Right renal pelvis (tissue), 4 donors: ENCODE measurements at regions not wholly inside any gene's neighbourhood (a gene's known extent, or its start where the extent isn't known, plus 50 kb on each side); places are given as distances from the start of the nearest gene placed in this dataset.
A peak's percentile ranks its signal among the peaks of the same experiment; 100 is the strongest.
"Not testable (repeated sequence)": the region's sequence is repeated elsewhere in the genome, so short reads cannot be mapped to it uniquely, and the experiment has no call there.

Source experiments
- DNase-seq, 4 donors: peaks; one replicate each; pipeline ENCODE4 v3.0.0-alpha.2; 2013; ENCODE audit warnings: low read depth in 4 of 4, low spot score in 3 of 4, missing footprints in 1 of 4

DNA sequence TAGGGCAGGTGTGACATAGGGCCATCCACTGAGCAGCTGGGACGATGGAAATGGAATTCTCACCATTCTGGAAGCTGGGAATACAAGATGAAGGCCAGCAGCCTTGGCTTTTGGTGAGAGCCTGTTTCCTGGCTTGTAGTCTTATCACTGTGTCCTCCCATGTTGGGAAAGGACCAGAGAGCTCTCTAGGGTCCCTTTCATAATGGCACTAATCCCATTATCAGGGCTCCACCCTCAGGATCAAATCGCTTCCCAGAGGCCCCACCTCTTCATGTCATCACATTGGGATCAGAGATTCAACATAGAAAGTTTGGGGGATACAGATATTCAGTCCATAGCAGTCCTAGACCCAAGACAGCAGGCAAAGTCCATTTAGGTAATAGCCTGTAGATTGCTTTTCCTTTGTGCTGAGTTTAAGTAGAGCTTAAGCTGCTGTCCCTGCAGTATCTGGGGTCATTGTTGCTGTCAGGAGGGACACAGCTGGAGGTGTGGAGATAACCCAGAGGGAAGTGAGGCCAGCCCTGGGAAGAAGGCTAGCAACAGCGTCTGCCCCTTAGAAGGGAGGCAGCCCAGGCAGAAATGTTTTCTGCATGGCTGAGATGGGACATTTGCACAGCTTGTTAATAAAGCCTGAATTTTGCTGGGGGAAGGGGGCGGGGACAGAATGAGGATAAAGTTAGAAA, 136.5 kb upstream of the GPR12 start:
- DNase-seq = no peak

DNA sequence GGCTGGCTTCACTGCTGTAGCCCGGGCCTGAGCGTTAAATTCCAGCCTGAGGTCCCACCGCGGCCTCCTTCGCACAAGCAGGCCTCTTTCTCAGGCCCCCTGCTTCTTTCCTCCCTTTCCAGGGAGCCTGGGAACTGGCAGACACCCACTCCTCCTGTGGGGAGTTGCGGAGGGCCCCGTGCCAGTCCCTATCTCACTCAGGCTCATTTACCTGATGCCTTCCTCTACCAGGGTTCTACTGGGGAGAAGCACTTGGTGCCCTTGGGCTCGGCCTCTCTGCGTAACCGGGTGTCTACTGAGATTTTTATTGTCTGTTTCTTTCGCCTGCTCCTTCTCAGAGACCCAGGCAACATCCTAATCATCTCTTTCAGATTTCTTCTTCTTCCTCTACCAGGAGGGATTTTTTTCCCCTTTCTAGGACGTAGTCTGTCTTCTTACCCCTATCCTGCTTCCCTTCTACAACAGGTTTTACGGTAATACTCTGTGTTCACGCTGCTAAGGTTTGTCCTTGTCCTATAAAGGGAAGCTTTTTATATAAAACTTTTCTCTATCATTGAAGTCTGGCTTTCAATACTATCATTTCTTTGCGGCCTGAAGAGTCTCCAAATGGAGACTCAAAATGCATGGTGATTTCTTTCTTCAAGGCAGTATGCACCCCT, 135.4 kb upstream of the GPR12 start:
- no peak for DNase-seq

DNA sequence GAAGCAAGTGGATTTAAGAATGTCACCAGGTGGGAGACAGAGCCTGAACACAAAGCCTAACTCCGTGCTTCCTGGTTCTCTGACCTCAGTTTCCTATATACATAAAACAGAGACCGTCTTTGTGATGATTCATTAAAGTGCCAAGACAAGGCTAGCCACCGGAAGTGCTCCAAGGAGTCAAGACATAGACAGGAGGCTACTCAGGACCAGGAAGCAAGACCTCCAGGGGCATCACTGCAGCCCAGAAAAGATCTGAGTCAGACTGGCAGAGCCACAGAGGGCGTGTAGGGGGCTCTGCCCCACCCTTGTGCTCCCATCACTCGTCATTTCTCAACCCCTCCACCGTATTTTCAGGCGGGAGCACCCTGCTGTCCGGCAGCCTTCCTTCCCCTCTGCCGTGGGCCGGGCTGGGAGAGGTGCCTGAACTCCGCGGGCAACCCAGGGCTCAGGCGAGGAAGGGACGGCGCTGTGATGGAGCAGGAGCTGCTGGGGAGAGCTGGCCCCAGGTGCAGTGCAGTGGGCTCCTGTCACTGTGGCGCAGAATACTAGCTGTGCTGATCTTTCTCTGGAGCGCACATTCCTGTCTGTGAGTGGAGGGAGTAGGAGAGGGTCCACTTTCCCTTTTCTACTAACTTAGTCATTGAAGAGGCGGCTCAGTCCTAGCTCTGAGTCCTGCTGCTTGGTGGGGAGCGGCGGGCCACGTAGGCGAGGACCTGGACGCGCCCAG, 134.7 kb upstream of the GPR12 start:
- no peak for DNase-seq

DNA sequence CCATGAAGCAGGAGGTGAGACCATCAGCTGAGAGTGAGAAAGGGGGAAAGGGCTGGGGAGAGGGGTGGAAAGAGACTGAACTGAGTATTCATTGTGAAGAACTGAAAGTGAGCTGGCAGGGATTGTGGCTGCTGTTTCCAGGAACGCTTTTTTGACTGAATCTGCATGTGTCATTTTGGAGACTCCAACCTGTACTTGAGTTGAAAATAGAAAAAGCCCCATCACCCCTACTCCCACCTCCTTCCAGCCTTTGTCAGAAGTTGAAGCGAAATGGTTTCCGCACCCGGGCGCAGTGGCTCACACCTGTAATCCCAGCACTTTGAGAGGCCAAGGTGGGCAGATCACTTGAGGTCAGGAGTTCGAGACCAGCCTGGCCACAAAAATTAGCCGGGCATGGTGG, 128.0 kb upstream of the GPR12 start:
- no peak for DNase-seq

DNA sequence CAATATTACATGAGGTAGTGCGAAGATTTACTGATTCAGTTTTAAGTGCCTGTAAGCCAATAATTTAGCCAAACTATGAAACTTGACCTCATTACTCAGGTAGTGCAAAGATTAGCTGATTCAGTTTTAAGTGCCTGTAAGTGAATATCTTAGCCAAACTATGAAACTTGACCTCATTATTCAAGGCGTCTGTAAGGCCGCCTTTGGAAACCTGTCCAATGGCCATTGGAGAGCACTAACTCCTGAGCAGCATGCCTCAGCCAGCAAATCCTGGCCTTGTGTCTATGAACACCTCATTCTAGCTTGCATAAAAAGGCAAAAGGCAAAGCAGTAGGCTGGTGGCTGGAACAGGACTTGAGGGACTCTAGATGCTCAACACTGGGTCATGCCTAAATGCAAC, 127.0 kb upstream of the GPR12 start:
- DNase-seq = no peak

DNA sequence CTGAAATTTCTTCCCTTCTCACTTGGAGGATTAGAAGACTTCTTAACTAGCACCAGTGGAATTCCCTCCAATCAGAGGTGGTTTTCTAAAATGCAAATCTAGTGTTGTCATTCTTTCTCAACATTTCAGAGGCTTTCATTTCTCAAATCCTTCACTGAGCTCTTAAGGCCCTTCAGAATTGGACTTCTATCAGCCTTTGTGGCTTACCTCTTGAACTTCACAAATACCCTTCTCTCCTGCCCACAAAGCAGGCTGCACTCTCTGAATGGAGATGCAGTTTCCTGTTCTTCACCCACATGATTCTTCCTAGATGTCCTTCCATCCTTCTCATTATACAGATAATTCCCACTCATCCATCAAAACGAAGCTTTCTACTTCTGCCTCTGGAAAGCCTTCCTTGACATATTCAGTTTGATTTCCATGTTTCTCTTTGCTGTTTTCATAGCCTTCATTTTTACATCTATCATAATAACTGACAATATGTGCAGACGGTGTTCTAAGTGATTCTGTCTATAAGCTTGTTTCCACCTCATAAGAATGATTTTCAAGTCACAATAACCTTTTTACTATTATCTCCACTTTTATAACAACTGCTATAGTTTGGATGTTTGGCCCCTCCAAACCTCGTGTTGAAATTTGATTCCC, 123.1 kb upstream of the GPR12 start:
- no peak for DNase-seq

DNA sequence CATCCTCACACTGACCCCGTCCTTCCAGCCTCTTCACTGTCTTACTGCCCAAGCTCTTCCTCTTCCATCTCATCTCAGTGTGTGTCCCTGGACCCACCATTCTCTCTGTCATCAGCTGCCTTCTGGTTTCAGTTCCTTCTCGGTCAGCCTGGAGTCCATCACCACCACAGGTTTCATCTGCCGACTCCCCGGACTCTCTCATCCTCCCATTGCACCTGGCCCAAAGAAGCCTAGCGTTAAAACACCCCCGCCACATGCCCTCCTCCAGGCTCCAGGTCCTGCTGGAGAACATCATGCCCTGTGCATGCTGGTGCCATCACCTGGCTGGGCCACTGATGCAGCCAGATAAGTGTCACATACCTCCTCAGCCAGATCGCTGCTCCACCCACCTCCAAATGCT, 122.1 kb upstream of the GPR12 start:
- DNase-seq = no peak

DNA sequence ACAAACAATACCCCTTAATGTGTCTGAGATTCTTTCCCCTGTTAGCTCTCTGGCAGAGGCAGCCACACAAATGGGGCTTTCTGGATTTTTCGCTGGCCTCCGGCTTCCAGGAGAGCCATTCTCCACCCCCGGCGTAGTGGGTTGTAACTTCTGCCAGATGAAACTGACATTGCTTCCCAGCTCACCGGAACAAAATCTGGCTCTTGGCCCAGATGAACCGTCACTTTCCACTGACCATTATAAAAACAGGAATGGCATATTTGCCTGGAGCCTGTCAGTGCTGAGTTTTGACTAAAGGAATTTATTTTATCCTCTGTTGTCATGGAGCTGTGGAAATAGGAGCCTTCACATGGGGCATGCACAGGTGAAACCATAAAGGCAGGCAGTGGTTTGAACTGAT, 120.6 kb upstream of the GPR12 start:
- DNase-seq = no peak

DNA sequence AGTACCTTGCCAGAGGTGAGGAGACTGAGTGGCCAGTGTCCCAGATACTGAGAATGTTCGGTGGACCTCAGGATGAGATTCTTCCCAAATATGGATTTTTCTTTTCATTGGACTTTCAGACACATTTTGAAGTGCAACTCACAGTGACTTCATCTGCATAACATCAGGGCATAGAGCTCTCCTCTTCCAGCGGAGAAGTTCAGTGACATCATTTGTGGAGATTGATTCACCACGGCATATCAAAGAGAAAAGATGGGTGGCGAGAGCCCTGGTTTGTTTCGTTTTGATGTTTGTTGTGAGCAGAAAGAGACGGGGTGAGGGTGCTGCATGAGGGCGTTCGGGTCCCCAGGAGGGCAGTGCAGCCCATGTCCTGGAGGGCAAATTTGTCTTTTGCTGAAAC, 120.1 kb upstream of the GPR12 start:
- DNase-seq = no peak

DNA sequence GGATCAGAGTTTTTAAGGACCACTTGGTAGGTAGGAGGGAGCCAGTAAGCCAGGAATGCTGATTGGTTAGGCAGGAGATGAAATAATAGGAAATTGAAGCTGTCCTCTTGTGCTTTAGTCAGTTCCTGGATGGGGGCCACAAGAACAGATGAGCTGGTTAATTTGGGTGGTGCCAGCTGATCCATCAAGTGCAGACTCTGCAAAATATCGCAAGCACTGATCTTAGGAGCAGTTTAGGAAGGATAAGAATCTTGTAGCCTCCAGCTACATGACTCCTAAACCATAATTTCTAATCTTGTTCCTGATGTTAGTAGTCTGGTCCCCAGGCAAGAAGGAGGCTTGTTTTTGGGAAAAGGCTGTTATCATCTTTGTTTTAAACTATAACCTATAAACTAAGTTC, 117.9 kb upstream of the GPR12 start:
- DNase-seq = no peak

DNA sequence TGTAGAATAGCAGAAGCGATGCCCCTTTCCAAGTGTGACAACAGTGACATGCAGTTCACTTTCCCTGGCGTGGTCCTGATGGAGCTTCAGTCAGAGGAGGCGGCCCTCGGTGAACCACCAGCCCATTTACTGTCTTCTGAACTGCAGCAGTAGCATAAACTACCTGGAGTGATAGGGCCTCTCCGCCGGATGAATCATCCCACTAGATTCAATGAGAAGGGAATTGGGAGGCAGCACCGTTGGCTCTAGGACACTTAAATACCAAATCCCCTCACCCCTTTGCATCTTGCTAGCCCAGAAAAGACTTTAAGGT, 112.8 kb upstream of the GPR12 start:
- no peak for DNase-seq

DNA sequence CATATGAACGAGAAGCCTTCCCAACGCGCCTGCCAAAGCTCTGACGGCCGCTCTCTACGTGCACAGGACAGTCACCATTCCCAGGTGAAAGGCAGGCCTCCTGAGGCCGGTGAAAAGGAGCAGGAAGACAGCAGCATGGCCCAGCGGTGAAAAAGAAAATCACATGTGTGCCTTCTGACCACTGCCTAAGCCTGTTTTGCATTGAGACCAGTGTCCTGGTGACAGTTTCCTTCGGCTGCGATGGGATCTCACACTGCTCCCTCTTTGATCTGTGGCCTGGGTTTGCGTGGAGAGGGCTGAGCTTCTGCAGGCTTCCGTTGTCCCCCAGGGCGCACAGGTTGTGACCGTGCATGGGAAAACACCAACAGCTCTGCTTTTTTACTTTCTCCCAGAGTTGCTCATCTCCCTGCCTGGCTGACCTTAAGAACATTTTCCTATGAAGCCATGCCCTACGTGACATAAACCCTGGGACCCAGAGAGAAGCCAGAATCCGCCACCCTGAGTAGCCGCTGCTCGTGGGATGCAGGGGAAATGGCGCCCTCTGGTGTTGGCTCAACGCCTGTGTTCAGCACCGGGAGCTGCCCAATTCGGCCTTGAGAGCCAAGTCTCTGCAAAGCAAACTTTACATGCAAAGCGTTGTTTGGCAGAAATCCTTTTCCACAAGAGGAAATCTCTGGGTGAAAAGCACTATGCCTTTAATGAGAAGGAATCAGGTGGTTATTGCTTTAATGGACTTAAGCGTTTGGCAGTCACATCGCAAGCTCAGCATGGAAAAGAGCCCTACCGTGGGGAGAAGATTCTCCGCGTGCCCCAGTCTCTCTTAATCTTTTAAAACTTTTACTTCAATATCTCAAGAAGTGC, 112.2 kb upstream of the GPR12 start:
- peak in 2 of 4 donors; percentile 22 to 23 for DNase-seq

DNA sequence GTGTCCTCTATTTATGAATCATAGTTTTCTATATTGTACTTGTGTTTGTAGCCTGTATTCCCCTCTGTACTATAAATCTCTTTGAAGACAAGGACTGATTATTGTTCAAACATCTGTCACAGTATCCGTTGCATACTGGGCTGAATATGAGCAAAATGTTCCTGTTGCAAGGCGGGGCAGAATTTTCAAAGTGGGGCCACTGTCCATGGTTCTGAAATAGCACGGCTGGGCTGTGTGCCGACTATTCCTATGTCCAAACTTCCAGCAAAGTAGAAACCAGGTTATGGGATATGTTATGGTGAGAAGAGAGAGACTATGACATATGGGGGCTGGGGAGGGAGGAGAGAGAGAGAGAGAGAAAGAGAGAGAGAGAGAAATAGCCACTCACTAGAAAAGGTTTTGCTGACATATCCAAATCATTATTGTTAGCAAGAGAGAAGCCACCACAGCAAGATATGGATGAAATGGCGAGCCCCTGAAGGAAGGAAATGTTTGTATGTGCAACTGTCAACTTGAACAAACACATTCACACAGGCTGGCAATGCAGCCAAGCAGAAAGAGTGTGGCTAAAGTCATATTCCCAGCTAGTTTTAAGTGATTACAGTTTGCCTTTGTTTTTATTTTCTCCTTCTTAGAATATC, 107.0 kb upstream of the GPR12 start:
- peak; percentile 30 to 56 (median 48) for DNase-seq

DNA sequence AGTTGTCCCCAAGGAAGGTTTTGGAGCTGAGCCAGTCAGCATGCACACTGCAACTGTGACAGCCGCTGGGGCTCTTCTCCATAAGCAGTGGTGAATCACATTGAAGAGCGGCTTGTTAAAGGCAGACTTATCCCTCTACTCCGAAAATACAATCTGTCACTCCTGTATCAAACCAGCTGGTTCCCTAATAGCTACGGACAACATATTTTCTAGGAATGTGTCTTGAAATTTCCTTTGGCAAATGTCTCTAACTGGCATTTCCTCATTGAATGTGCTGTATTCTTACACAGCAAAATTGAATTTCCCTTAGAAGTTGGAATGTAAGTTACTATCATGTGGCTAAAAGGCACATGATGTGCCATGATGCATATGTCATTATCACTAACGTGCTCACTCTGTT, 104.0 kb upstream of the GPR12 start:
- no peak for DNase-seq

DNA sequence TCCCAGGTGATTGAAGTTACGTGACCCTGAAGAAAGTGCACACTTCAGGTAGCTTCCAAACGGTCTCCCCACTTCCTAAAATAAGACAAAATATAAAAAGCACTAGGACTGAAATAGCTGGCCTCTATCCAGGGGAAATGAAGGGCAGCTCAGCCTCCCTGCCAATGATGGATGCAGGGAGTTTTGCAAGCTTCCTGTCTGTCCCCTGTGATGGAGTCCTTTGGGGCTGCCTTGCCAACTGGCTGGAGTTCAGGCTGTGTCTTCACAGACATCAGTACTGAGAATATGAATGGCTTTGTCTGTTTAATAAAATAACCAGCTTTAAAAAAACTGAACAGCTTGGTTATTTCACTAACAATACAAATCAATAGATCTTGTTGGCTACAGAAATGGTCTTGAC, 101.4 kb upstream of the GPR12 start:
- no peak for DNase-seq

DNA sequence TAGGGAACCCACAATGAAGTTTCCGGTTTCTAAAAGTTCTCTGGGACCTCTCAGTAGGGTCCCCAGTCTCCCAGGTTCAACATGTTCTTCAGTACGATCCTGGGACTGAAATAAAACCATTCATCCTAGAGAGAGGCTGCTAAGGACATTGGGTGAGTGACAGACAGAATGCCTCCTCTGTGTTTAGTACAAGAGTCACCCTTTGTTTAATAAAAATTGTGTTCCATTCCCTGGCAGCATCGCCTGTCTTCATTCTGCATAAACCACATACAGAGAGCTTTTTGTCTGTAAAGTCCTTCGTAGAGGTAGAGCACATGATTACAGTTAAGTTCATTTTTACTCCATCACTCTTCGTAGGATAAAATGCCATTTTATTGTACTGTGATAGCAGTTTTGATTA, 95.3 kb upstream of the GPR12 start:
- DNase-seq = no peak

DNA sequence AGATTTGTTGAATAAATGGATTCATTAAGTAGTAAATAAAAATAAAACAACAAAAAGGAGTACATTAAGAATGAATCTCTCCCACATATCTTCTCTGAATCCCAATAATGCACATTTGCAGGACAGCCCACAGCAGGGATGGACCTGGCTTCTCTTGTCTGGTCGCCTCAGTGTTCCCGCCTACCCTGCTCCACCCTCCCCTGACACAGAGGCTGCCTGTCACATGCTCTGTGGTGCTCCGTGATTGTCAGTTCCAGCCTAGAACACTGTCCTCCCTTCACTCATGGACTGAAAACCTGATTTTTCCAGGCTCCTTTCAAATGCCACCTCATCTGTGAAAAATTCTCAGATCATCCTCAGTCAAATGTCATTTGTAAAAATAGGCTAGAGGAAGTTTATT, 94.5 kb upstream of the GPR12 start:
- DNase-seq = no peak

DNA sequence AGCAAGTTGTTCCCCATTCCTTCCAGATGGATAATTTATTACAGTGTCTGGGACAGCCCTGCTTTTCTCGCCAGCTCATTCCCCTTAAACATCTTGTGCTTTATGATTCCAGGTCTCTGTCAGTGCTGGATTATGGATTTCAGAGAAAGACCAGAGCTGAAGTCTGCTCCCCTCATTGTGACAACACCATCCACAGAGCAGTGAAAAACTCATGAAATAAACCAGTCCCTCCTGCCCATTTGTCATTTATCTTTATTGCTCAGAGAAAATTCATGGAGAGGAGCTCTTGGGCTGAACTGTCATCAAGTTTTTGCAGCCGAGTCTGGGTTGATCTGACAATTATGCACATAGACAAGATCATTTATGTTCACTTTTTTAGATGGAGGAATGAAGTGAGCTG, 92.7 kb upstream of the GPR12 start:
- DNase-seq = no peak

DNA sequence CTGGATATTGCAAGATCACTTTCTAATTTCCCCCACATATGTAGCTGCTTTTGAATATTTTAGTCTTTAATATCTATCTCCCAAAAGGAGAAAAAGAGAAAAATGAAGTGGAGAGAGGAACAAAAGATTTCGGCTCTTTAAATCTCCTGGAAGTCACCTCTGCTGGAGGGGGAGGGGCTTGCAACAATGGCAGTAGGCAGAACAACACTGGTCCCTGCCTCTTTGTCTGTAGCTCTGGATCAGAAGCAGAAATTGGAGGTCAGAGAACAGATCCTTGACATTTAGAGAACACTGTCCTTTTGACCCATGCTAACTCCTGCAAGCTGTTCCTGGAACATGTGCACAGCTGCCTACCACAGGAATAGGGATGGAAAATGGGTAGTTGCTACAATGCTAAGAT, 86.7 kb upstream of the GPR12 start:
- DNase-seq = no peak

DNA sequence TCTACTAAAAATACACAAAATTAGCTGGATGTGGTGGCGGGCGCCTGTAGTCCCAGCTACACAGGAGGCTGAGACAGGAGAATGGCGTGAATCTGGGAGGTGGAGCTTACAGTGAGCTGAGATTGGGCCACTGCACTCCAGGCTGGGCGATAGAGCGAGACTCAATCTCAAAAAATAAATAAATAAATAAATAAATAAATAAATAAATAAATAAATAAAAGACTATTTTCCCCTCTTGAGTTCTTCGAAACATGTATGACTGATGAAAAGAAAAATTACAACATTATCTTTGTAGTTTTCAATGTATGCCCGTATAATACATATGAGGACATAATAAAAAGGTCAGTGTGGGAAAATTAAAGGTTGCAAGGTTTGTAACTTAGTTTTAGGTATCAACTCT, 84.5 kb upstream of the GPR12 start:
- not testable (repeated sequence) for DNase-seq
